Osteocyte (in vitro differentiated cells): ENCODE measurements at regions not wholly inside any gene's neighbourhood (a gene's known extent, or its start where the extent isn't known, plus 50 kb on each side); places are given as distances from the start of the nearest gene placed in this dataset.

ENCODE experiments used
- DNase-seq: peaks from one replicate; pipeline ENCODE4 v3.0.0; 2021; ENCODE audit warnings: mixed read lengths; ENCODE audit not compliant: unreplicated experiment; ENCODE audit errors: extremely low spot score
- H3K27ac Mint-ChIP-seq: one replicate; pipeline ENCODE4 v1.8.0; 2021; ENCODE audit warnings: mild to moderate bottlenecking, mixed read lengths; ENCODE audit not compliant: unreplicated experiment
- H3K27me3 Mint-ChIP-seq: one replicate; pipeline ENCODE4 v1.8.0; 2021; ENCODE audit warnings: mixed read lengths; ENCODE audit not compliant: unreplicated experiment
- H3K36me3 Mint-ChIP-seq: one replicate; pipeline ENCODE4 v1.8.0; 2021; ENCODE audit warnings: mixed read lengths; ENCODE audit not compliant: unreplicated experiment
- H3K4me1 Mint-ChIP-seq: one replicate; pipeline ENCODE4 v1.8.0; 2021; ENCODE audit warnings: mixed read lengths; ENCODE audit not compliant: unreplicated experiment
- H3K4me3 Mint-ChIP-seq: one replicate; pipeline ENCODE4 v1.8.0; 2021; ENCODE audit warnings: mild to moderate bottlenecking, moderate library complexity, mixed read lengths; ENCODE audit not compliant: unreplicated experiment
- H3K9me3 Mint-ChIP-seq: one replicate; pipeline ENCODE4 v1.8.0; 2021; ENCODE audit warnings: mixed read lengths; ENCODE audit not compliant: unreplicated experiment
- TF ChIP-seq, protein P1 (sequence below): fragments of 200-600 bp; sonication (generic); IDR thresholded peaks from 2 replicates; pipeline ENCODE4 v1.5.0; 2021; ENCODE audit warnings: antibody characterized with exemption, mild to moderate bottlenecking, moderate library complexity

DNA sequence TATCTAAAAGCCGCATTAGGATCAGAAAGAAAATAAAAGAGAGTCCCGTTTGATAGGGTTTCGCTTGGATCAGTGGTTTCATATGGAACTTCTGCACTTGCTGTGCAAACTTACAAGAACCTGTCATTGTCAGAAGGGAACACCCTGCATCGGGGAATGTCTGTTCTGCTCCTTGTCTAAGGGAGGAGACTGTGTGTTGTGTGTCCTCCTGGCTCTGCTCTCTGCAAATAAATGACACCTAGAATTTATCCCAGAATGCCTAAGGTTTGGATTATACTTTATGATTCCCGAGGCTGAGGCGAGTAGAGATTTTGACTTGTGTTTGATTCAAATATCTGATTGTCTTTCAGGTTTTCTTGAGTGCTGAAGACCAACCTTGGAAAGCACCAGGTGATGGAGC is 785.1 kb downstream of the GALR1 start:
- H3K36me3 Mint-ChIP-seq = no peaks in the 10 kb centered on the region

DNA sequence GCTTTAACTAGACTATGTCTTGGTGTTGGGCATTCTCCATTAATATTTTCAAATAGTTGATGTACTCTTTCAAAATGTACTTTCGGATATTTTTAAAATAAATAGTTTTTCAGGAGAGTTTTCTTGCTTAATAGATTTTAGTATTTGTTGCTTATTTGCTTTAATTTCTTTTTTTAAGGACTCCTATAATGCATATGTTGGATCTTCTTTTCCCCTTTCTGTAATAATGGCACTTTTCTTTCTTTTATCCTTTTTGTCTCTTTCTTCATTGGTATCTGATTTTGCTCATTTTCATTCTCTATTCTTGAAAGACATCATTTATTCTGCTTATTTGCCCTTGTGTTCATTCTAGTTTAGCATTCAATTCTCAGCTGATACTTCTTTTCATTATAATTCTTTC is 791.6 kb downstream of the GALR1 start:
- no peak overlapping the region for H3K4me3 Mint-ChIP-seq
- DNase-seq = no peak
- no peaks in the 10 kb centered on the region for H3K4me1 Mint-ChIP-seq
- no peak overlapping the region for H3K27ac Mint-ChIP-seq
- H3K9me3 Mint-ChIP-seq = peaks cover 65% of the 10 kb centered on the region
- no peaks in the 10 kb centered on the region for H3K27me3 Mint-ChIP-seq
- no peaks in the 10 kb centered on the region for H3K36me3 Mint-ChIP-seq
- TF ChIP-seq, protein P1, sequence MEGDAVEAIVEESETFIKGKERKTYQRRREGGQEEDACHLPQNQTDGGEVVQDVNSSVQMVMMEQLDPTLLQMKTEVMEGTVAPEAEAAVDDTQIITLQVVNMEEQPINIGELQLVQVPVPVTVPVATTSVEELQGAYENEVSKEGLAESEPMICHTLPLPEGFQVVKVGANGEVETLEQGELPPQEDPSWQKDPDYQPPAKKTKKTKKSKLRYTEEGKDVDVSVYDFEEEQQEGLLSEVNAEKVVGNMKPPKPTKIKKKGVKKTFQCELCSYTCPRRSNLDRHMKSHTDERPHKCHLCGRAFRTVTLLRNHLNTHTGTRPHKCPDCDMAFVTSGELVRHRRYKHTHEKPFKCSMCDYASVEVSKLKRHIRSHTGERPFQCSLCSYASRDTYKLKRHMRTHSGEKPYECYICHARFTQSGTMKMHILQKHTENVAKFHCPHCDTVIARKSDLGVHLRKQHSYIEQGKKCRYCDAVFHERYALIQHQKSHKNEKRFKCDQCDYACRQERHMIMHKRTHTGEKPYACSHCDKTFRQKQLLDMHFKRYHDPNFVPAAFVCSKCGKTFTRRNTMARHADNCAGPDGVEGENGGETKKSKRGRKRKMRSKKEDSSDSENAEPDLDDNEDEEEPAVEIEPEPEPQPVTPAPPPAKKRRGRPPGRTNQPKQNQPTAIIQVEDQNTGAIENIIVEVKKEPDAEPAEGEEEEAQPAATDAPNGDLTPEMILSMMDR = no peak

More for the DNA sequence above, 785.1 kb downstream of the GALR1 start:
- Mint-ChIP-seq H3K4me3 (no peak overlapping the region), H3K27ac (no peak overlapping the region), H3K4me1 (no peaks in the 10 kb centered on the region), H3K9me3 (peaks cover 38% of the 10 kb centered on the region), H3K27me3 (no peaks in the 10 kb centered on the region)
- TF ChIP-seq, protein P1 = no peak
- DNase-seq = no peak

DNA sequence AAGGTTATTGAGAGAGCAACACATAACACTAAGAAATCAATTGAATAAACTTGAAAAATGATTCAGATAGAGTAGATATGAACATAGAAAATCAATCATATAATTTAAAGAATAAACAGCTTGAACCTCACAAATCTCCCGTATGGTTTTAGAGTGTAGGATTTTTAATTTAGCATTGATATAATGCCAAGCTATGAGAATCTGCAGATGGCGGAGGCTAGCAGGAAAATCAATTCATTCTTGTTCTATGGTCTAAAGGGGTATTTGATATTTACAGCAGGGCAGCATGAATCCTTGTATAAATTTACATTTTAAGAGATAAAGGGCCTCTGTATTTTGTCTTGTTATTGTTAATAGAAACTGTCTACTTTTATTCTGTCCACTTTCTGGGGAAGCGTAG is 797.0 kb downstream of the GALR1 start:
- Mint-ChIP-seq H3K4me3 (no peak overlapping the region), H3K27me3 (no peaks in the 10 kb centered on the region), H3K36me3 (no peaks in the 10 kb centered on the region), H3K4me1 (no peaks in the 10 kb centered on the region), H3K9me3 (peaks cover 45% of the 10 kb centered on the region), H3K27ac (no peak overlapping the region)
- TF ChIP-seq, protein P1 = no peak
- no peak for DNase-seq

DNA sequence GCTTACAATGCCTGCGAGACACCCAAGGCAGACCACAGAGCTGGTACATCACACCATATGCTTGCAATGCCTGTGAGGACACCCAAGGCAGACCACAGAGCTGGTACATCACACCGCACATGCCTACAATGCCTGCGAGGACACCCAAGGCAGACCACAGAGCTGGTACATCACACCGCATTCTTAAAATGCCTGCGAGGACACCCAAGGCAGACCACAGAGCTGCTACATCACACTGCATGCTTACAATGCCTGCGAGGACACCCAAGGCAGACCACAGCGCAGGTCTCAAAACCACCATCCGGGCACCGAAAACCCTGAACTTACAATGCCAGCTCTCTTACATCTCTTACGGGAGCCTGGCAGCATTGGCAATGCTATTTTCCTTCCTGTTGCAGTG is 799.6 kb downstream of the GALR1 start:
- Mint-ChIP-seq H3K27me3 (no peaks in the 10 kb centered on the region), H3K9me3 (peaks cover 29% of the 10 kb centered on the region), H3K36me3 (no peaks in the 10 kb centered on the region), H3K27ac (no peak overlapping the region), H3K4me1 (no peaks in the 10 kb centered on the region), H3K4me3 (no peak overlapping the region)
- DNase-seq = no peak
- TF ChIP-seq, protein P1 = no peak

DNA sequence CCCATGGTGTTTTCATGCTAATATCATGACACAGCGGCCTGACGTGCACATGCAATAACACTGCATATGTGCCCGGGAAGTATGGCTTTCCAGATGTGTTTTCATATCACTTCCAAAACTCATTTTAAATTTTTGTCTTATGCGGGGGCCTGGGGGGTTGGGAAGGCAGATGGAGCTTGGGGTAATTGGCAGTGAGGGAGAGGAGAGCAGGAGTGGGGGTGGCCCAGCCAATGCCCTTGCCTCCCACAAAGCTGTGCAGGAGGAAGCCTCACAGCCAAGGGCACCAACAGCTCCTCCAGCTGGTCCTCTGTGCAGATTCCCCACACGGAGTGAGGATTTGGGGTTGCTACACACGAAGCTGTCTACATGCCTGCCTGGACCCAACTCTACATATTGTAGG is 805.2 kb downstream of the GALR1 start:
- TF ChIP-seq, protein P1 = no peak
- H3K27me3 Mint-ChIP-seq = no peaks in the 10 kb centered on the region
- no peaks in the 10 kb centered on the region for H3K36me3 Mint-ChIP-seq
- no peak overlapping the region for H3K4me3 Mint-ChIP-seq
- no peak for DNase-seq
- no peaks in the 10 kb centered on the region for H3K4me1 Mint-ChIP-seq
- peaks cover 42% of the 10 kb centered on the region for H3K9me3 Mint-ChIP-seq
- H3K27ac Mint-ChIP-seq = no peak overlapping the region
